CD4-positive, alpha-beta T cell (primary cell): ENCODE measurements at regions not wholly inside any gene's neighbourhood (a gene's known extent, or its start where the extent isn't known, plus 50 kb on each side); places are given as distances from the start of the nearest gene placed in this dataset.
"Not testable (repeated sequence)": the region's sequence is repeated elsewhere in the genome, so short reads cannot be mapped to it uniquely, and the experiment has no call there.

ENCODE experiments used
- ATAC-seq: fragments of 200-7000 bp; cut with Tn5 transposase; one replicate; pipeline ENCODE4 v1.10.0; 2022; ENCODE audit warnings: mild to moderate bottlenecking; ENCODE audit not compliant: poor library complexity
- CTCF ChIA-PET: fragments of 350-600 bp; sonication (Branson Sonifier 250); formaldehyde crosslinking; loops from one replicate; lab custom pipeline; 2021; ENCODE audit warnings: antibody characterized with exemption, inconsistent platforms; lab: Charles Lee
- POLR2A ChIA-PET: fragments of 350-600 bp; sonication (Branson Sonifier 250); formaldehyde crosslinking; loops from one replicate; lab custom pipeline; 2021; ENCODE audit warnings: antibody characterized with exemption, inconsistent platforms; lab: Charles Lee
- DNase-seq, 14 experiments: peaks; one replicate each; pipeline ENCODE4 v3.0.0-alpha.2; 2013 to 2020; ENCODE audit warnings: mixed read lengths in 2 of 14
- H3K27ac ChIP-seq, 2 donors: one replicate each; pipeline versions ENCODE4 v1.5.1 to v1.7.0; 2013; ENCODE audit warnings: low read length in 2 of 2, low read depth in 1 of 2, mild to moderate bottlenecking in 1 of 2
- H3K27me3 ChIP-seq, 2 experiments: 1 replicate in 1 of 2; 2 replicates in 1 of 2; pipeline versions ENCODE4 v1.6.1 to v1.7.0; 2013; ENCODE audit warnings: low read length in 2 of 2, control low read depth in 1 of 2, mild to moderate bottlenecking in 1 of 2, moderate library complexity in 1 of 2; ENCODE audit not compliant: insufficient read depth in 2 of 2, control insufficient read depth in 1 of 2
- H3K36me3 ChIP-seq: one replicate; pipeline ENCODE4 v1.6.1; 2013; ENCODE audit warnings: low read length, control low read depth; ENCODE audit not compliant: insufficient read depth
- H3K4me1 ChIP-seq: one replicate; pipeline ENCODE4 v1.6.1; 2013; ENCODE audit warnings: low read length, control low read depth; ENCODE audit not compliant: insufficient read depth
- H3K4me3 ChIP-seq: one replicate; pipeline ENCODE4 v1.5.1; 2013; ENCODE audit warnings: mild to moderate bottlenecking, low read length, moderate library complexity
- H3K9me3 ChIP-seq, 2 experiments: 1 replicate in 1 of 2; 2 replicates in 1 of 2; pipeline versions ENCODE4 v1.6.1 to v1.7.0; 2013; ENCODE audit warnings: low read length in 2 of 2, mild to moderate bottlenecking in 2 of 2, control low read depth in 1 of 2, moderate library complexity in 1 of 2; ENCODE audit not compliant: control insufficient read depth in 1 of 2, insufficient read depth in 1 of 2
- H3K27ac Mint-ChIP-seq: one replicate; pipeline ENCODE4 v1.8.0; 2020; ENCODE audit warnings: mixed read lengths
- H3K27me3 Mint-ChIP-seq: one replicate; pipeline ENCODE4 v1.8.0; 2021; ENCODE audit warnings: mixed read lengths
- H3K36me3 Mint-ChIP-seq: one replicate; pipeline ENCODE4 v1.8.0; 2021; ENCODE audit warnings: low read depth, mixed read lengths
- H3K4me1 Mint-ChIP-seq: one replicate; pipeline ENCODE4 v1.8.0; 2021; ENCODE audit warnings: low read depth, mixed read lengths
- H3K4me3 Mint-ChIP-seq: one replicate; pipeline ENCODE4 v1.8.0; 2020; ENCODE audit warnings: mild to moderate bottlenecking, mixed read lengths
- H3K9me3 Mint-ChIP-seq: one replicate; pipeline ENCODE4 v1.8.0; 2020; ENCODE audit warnings: mixed read lengths
- CTCF ChIP-seq: fragments of 200-600 bp; IDR thresholded peaks from one replicate; pipeline ENCODE4 v1.8.0; 2022; ENCODE audit warnings: antibody characterized with exemption, mild to moderate bottlenecking
- intact Hi-C, 2 experiments: fragments of 100-400 bp; cut with DNase I in 1 of 2; cut with micrococcal nuclease in 1 of 2; formaldehyde crosslinking; loops; one replicate each; pipeline versions ENCODE4 v1.15.1 to v1.9.0; 2023 to 2025; cut with DNase I, micrococcal nuclease

DNA sequence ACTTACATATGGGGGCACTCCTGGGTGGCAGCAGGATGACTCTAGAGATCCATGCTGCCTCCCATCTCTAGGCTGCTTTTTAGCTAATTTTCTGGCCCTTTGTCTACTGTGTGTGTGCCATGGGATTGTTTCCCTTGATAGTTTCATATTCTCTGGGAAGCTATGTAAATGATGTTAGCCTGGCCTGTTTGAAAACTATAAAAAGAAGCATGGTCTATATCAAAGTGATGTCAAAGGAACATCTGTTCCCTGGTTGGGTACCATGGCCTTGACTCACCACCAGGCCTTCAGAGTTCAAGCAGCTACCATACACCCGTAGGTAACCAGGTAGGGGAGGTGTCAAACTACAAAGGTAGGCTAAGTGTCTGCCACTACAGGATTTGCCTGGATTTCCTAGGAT lies 310.4 kb downstream of the FRK start:
- no peak overlapping the region for H3K27ac Mint-ChIP-seq
- H3K36me3 Mint-ChIP-seq = no peaks in the 10 kb centered on the region
- CTCF ChIA-PET = no interaction called here
- H3K4me3 ChIP-seq = no peak overlapping the region
- H3K4me1 ChIP-seq = no peaks in the 10 kb centered on the region
- no peaks in the 10 kb centered on the region for H3K36me3 ChIP-seq
- H3K9me3 Mint-ChIP-seq = peaks cover 6% of the 10 kb centered on the region
- H3K4me1 Mint-ChIP-seq = no peaks in the 10 kb centered on the region
- intact Hi-C loops = no loop called here
- H3K4me3 Mint-ChIP-seq = no peak overlapping the region
- no peak overlapping the region for H3K27ac ChIP-seq
- H3K9me3 ChIP-seq = peaks cover 0 to 4% of the 10 kb centered on the region in 2 experiments
- ATAC-seq = no peak
- H3K27me3 Mint-ChIP-seq = no peaks in the 10 kb centered on the region
- TF ChIP-seq CTCF = no peak
- H3K27me3 ChIP-seq = no peaks in the 10 kb centered on the region
- POLR2A ChIA-PET = no interaction called here
- no peak for DNase-seq

GRCh38 chr6:115747719-115748118 lies 313.0 kb downstream of the FRK start:
- no peaks in the 10 kb centered on the region for H3K4me1 Mint-ChIP-seq
- Histone ChIP-seq H3K27ac (no peak overlapping the region), H3K4me3 (no peak overlapping the region), H3K36me3 (no peaks in the 10 kb centered on the region), H3K4me1 (no peaks in the 10 kb centered on the region), H3K9me3 (peaks cover 0 to 4% of the 10 kb centered on the region in 2 experiments), H3K27me3 (no peaks in the 10 kb centered on the region)
- intact Hi-C loops = no loop called here
- no peaks in the 10 kb centered on the region for H3K36me3 Mint-ChIP-seq
- no peak overlapping the region for H3K4me3 Mint-ChIP-seq
- peaks cover 9% of the 10 kb centered on the region for H3K9me3 Mint-ChIP-seq
- ChIA-PET CTCF (no interaction called here), POLR2A (no interaction called here)
- H3K27ac Mint-ChIP-seq = no peak overlapping the region
- DNase-seq = no peak
- no peak for TF ChIP-seq CTCF
- ATAC-seq = no peak
- H3K27me3 Mint-ChIP-seq = no peaks in the 10 kb centered on the region

DNA sequence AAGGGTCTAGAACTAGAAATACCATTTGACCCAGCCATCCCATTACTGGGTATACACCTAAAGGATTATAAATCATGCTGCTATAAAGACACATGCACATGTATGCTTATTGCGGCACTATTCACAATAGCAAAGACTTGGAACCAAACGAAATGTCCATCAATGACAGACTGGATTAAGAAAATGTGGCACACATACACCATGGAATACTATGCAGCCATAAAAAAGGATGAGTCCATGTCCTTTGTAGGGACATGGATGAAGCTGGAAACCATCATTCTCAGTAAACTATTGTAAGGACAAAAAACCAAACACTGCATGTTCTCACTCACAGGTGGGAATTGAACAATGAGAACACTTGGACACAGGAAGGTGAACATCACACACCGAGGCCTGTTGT lies 314.1 kb downstream of the FRK start:
- H3K9me3 ChIP-seq, H3K4me1 ChIP-seq, ATAC-seq, H3K27me3 Mint-ChIP-seq, H3K27me3 ChIP-seq, H3K4me1 Mint-ChIP-seq, H3K4me3 Mint-ChIP-seq, CTCF ChIA-PET, H3K36me3 Mint-ChIP-seq, H3K36me3 ChIP-seq, H3K27ac Mint-ChIP-seq, intact Hi-C loops, POLR2A ChIA-PET, H3K4me3 ChIP-seq, H3K27ac ChIP-seq, DNase-seq: not testable (repeated sequence)
- peaks cover 12% of the 10 kb centered on the region for H3K9me3 Mint-ChIP-seq

DNA sequence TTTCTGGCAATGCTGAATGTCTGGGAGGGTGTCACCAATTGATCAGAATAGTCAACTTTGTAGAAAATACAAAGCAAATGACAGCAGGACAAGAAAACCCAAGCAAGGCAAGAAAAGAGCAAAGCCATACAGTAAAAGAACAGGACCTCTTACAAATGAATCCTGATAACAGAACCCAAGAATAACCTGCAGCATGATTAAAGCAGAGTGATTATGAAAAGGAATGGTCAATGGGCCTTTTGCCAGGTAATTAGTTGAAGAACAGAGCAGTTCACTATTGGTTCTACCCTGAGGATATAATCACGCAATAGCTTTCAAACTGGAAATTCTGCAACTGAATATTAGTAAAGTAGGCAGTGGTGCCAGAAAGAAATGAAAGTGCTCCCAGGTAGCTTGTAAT lies 319.8 kb downstream of the FRK start:
- Mint-ChIP-seq H3K27ac (no peak overlapping the region), H3K4me1 (no peaks in the 10 kb centered on the region), H3K36me3 (no peaks in the 10 kb centered on the region), H3K27me3 (no peaks in the 10 kb centered on the region), H3K4me3 (no peak overlapping the region), H3K9me3 (peaks cover 11% of the 10 kb centered on the region)
- Histone ChIP-seq H3K4me1 (no peaks in the 10 kb centered on the region), H3K27me3 (no peaks in the 10 kb centered on the region), H3K36me3 (no peaks in the 10 kb centered on the region), H3K27ac (no peak overlapping the region), H3K4me3 (no peak overlapping the region), H3K9me3 (no peaks in the 10 kb centered on the region)
- ChIA-PET CTCF (no interaction called here), POLR2A (no interaction called here)
- ATAC-seq = no peak
- no peak for TF ChIP-seq CTCF
- intact Hi-C loops = no loop called here
- no peak for DNase-seq
